Endodermal cell (in vitro differentiated cells): ENCODE measurements at regions not wholly inside any gene's neighbourhood (a gene's known extent, or its start where the extent isn't known, plus 50 kb on each side); places are given as distances from the start of the nearest gene placed in this dataset.
"Not testable (repeated sequence)": the region's sequence is repeated elsewhere in the genome, so short reads cannot be mapped to it uniquely, and the experiment has no call there.

Experiments
- DNase-seq: peaks from one replicate; pipeline ENCODE4 v3.0.0-alpha.2; 2017
- H3K27ac ChIP-seq: 2 replicates; pipeline ENCODE4 v1.5.1; 2013; ENCODE audit warnings: mild to moderate bottlenecking, low read depth, low read length, moderate library complexity
- H3K27me3 ChIP-seq: 2 replicates; pipeline ENCODE4 v1.6.1; 2013; ENCODE audit warnings: mild to moderate bottlenecking, low read length, moderate library complexity; ENCODE audit not compliant: insufficient read depth, control insufficient read depth, poor library complexity, severe bottlenecking
- H3K36me3 ChIP-seq: 2 replicates; pipeline ENCODE4 v1.7.0; 2013; ENCODE audit warnings: mild to moderate bottlenecking, low read length, moderate library complexity; ENCODE audit not compliant: control insufficient read depth, insufficient read depth
- H3K4me1 ChIP-seq: one replicate; pipeline ENCODE4 v1.7.0; 2013; ENCODE audit warnings: low read length; ENCODE audit not compliant: control insufficient read depth, insufficient read depth
- H3K4me3 ChIP-seq: 2 replicates; pipeline ENCODE4 v1.5.1; 2013; ENCODE audit warnings: mild to moderate bottlenecking, low read length, moderate library complexity
- H3K9ac ChIP-seq: 2 replicates; pipeline ENCODE4 v1.6.1; 2013; ENCODE audit warnings: mild to moderate bottlenecking, low read length, moderate library complexity; ENCODE audit not compliant: poor library complexity, severe bottlenecking; ENCODE audit errors: extremely low read depth
- H3K9me3 ChIP-seq: 2 replicates; pipeline ENCODE4 v1.6.1; 2013; ENCODE audit warnings: mild to moderate bottlenecking, low read length, moderate library complexity; ENCODE audit not compliant: control insufficient read depth
- H3K27ac Mint-ChIP-seq: 2 replicates; pipeline ENCODE4 v1.8.0; 2020; ENCODE audit warnings: mixed read lengths
- H3K27me3 Mint-ChIP-seq: 2 replicates; pipeline ENCODE4 v1.8.0; 2021; ENCODE audit warnings: mild to moderate bottlenecking, mixed read lengths; ENCODE audit not compliant: insufficient read depth
- H3K36me3 Mint-ChIP-seq: 2 replicates; pipeline ENCODE4 v1.8.0; 2020; ENCODE audit warnings: low read depth, mixed read lengths
- H3K4me1 Mint-ChIP-seq: 2 replicates; pipeline ENCODE4 v1.8.0; 2020; ENCODE audit warnings: mixed read lengths
- H3K4me3 Mint-ChIP-seq: 2 replicates; pipeline ENCODE4 v1.8.0; 2020; ENCODE audit warnings: mild to moderate bottlenecking, moderate library complexity, mixed read lengths
- H3K9me3 Mint-ChIP-seq: 2 replicates; pipeline ENCODE4 v1.8.0; 2020; ENCODE audit warnings: mild to moderate bottlenecking, mixed read lengths
- WGBS, 2 experiments: methylation state at CpG; one replicate each; pipeline versions ENCODE4 v1.1.5 to v1.1.7; 2013; ENCODE audit warnings: missing lambda C conversion rate in 2 of 2, mixed read lengths in 1 of 2; ENCODE audit not compliant: insufficient coverage in 1 of 2, insufficient read length in 1 of 2; 5-methylcytosine and 5-hydroxymethylcytosine counted together

DNA sequence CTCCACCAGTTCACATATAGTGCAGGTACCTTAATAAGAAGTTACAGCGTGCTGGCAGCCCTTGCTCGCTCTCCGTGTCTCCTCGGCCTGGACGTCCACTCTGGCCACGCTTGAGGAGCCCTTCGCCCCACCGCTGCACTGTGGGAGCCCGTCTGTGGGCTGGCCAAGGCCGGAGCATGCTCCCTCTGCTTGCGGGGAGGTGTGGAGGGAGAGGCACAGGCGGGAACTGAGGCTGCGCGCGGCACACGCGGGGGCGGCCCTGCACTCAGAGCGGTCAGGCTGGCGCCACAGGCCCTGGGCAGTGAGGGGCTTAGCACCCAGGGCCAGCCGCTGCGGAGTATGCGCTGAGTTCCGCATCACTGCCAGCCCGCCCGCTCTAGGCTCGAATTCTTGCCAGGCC lies 1988.6 kb downstream of the FOXD4L5 start:
- H3K27ac Mint-ChIP-seq, H3K36me3 Mint-ChIP-seq, H3K27me3 Mint-ChIP-seq, H3K4me1 Mint-ChIP-seq, H3K36me3 ChIP-seq, H3K9me3 Mint-ChIP-seq, H3K9ac ChIP-seq, H3K27ac ChIP-seq, H3K9me3 ChIP-seq, H3K27me3 ChIP-seq, DNase-seq, H3K4me1 ChIP-seq, H3K4me3 Mint-ChIP-seq, H3K4me3 ChIP-seq: not testable (repeated sequence)
- WGBS, 2 experiments: 83% methylated on average over 9 of the region's 27 CpGs; no CpG with 5 or more reads in 1 of the 2 experiments

DNA sequence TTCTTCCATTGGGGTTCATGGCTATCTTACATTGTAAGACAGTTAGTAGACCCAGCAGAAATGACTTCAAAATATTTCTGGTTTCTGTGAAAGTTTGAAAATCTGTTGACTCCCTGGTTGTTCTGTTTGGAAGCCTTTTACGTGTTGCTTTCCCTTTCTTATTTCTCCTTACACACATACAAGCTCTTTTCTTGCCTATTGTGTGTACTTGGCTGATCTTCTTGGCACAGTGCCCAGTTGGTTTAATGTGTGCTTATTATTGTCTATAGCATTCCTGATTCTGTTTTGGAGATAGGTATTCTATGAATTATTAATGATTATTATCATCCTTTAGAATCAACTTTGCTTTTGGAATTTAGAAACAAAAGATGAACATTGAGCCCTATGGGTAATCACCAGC lies 1995.0 kb downstream of the FOXD4L5 start:
- not testable (repeated sequence) for H3K4me1 ChIP-seq, H3K27me3 ChIP-seq, H3K9me3 Mint-ChIP-seq, H3K4me1 Mint-ChIP-seq, H3K27me3 Mint-ChIP-seq, H3K36me3 ChIP-seq, H3K4me3 Mint-ChIP-seq, H3K4me3 ChIP-seq, H3K9me3 ChIP-seq, H3K9ac ChIP-seq, H3K27ac Mint-ChIP-seq, DNase-seq, H3K27ac ChIP-seq, H3K36me3 Mint-ChIP-seq
- WGBS, 2 experiments: 62 to 83% methylated on average over 1 of the region's 1 CpG
